GM12878 (cell line): ENCODE measurements at regions not wholly inside any gene's neighbourhood (a gene's known extent, or its start where the extent isn't known, plus 50 kb on each side); places are given as distances from the start of the nearest gene placed in this dataset.

Experiments
- ATAC-seq: fragments of 200-7000 bp; cut with Tn5 transposase; 3 replicates; pipeline ENCODE4 v1.9.1; 2020; ENCODE audit warnings: mild to moderate bottlenecking, moderate library complexity
- BruUV-seq: library from RNA; stranded (reverse); fragments of 400-500 nt; replicated peaks from 2 replicates; lab custom pipeline; 2021; lab: Mats Ljungman, UMichigan
- CTCF ChIA-PET: fragments of 300-600 bp; sonication (Branson Sonifier 250); formaldehyde crosslinking; extraction: SDS; loops from one replicate; lab custom pipeline; 2021; ENCODE audit warnings: inconsistent platforms; lab: Yijun Ruan, JAX
- POLR2A ChIA-PET: fragments of 350-600 bp; formaldehyde crosslinking; extraction: SDS; loops from one replicate; lab custom pipeline; 2021; ENCODE audit warnings: inconsistent platforms; lab: Charles Lee
- RAD21 ChIA-PET: fragments of 300-600 bp; sonication (Branson Sonifier 250); formaldehyde crosslinking; loops from one replicate; lab custom pipeline; 2023; ENCODE audit warnings: antibody characterized with exemption; ENCODE audit not compliant: unreplicated experiment; lab: Charles Lee
- SMC1A ChIA-PET: fragments of 300-600 bp; sonication (Branson Sonifier 250); formaldehyde crosslinking; loops from one replicate; lab custom pipeline; 2023; ENCODE audit not compliant: unreplicated experiment, uncharacterized antibody; lab: Charles Lee
- DNase-seq: peaks from one replicate; pipeline ENCODE4 v3.0.0-alpha.2; 2011; ENCODE audit warnings: low read depth, low spot score
- FAIRE-seq: peaks from 3 replicates; lab custom pipeline; 2011; peaks lifted over from hg19 to GRCh38; lab: Jason Lieb, UNC
- H2AFZ ChIP-seq: 2 replicates; pipeline ENCODE4 v1.6.0; 2011; ENCODE audit warnings: low read depth, low read length, control low read depth; ENCODE audit not compliant: control insufficient read depth
- H3K27ac ChIP-seq: 2 replicates; pipeline ENCODE4 v1.5.1; 2011; ENCODE audit warnings: control low read depth; ENCODE audit not compliant: control insufficient read depth, insufficient read depth
- H3K27me3 ChIP-seq, 2 experiments: replicated peaks in 1 of 2; 2 replicates each; pipeline versions ENCODE4 v1.6.0 to v1.6.1; 2011; ENCODE audit warnings: low read length in 1 of 2; ENCODE audit not compliant: control insufficient read depth in 2 of 2, insufficient read depth in 2 of 2
- H3K36me3 ChIP-seq, 2 experiments: 2 replicates each; pipeline ENCODE4 v1.5.1; 2011; ENCODE audit warnings: low read length in 1 of 2; ENCODE audit not compliant: control insufficient read depth in 2 of 2, insufficient read depth in 2 of 2
- H3K4me1 ChIP-seq: 2 replicates; pipeline ENCODE4 v1.6.1; 2011; ENCODE audit warnings: mild to moderate bottlenecking, low read length, moderate library complexity, mixed read lengths; ENCODE audit not compliant: control insufficient read depth, insufficient read depth
- H3K4me2 ChIP-seq: 2 replicates; pipeline ENCODE4 v1.6.0; 2011; ENCODE audit warnings: control low read depth; ENCODE audit not compliant: control insufficient read depth, insufficient read depth
- H3K4me3 ChIP-seq: fragments of 200-600 bp; sonication (generic); 2 replicates; pipeline ENCODE4 v1.5.1; 2016
- H3K79me2 ChIP-seq: 2 replicates; pipeline ENCODE4 v1.6.0; 2011; ENCODE audit warnings: low read length; ENCODE audit not compliant: control insufficient read depth, insufficient read depth
- H3K9ac ChIP-seq: 2 replicates; pipeline ENCODE4 v1.8.0; 2011; ENCODE audit warnings: low read length, control low read depth, mixed read lengths; ENCODE audit not compliant: control insufficient read depth, insufficient read depth
- H3K9me3 ChIP-seq: replicated peaks from 3 replicates; pipeline ENCODE4 v1.5.1; 2011; ENCODE audit warnings: mild to moderate bottlenecking, low read length; ENCODE audit not compliant: control insufficient read depth, insufficient read depth
- H4K20me1 ChIP-seq: 2 replicates; pipeline ENCODE4 v1.6.0; 2011; ENCODE audit not compliant: control insufficient read depth, insufficient read depth
- BCL11A ChIP-seq: IDR thresholded peaks from 2 replicates; pipeline ENCODE4 v1.6.1; 2011; ENCODE audit warnings: low read depth, low read length
- CBFB ChIP-seq: IDR thresholded peaks from 2 replicates; pipeline ENCODE4 v1.6.1; 2016; ENCODE audit warnings: antibody characterized with exemption, low read depth
- CBX5 ChIP-seq: sonication (generic); IDR thresholded peaks from 2 replicates; pipeline ENCODE4 v1.6.1; 2016; ENCODE audit warnings: low read depth, moderate library complexity, mild to moderate bottlenecking, inconsistent platforms
- CREM ChIP-seq: IDR thresholded peaks from 2 replicates; pipeline ENCODE4 v1.6.1; 2014; ENCODE audit warnings: antibody characterized with exemption, low read depth
- EED ChIP-seq: sonication (generic); IDR thresholded peaks from 2 replicates; pipeline ENCODE4 v1.6.1; 2016; ENCODE audit warnings: antibody characterized with exemption, low read depth
- IRF5 ChIP-seq: fragments of 450-650 bp; IDR thresholded peaks from 2 replicates; pipeline ENCODE4 v1.6.1; 2017; ENCODE audit warnings: borderline replicate concordance
- MEF2A ChIP-seq: IDR thresholded peaks from 2 replicates; pipeline ENCODE4 v1.6.1; 2011; ENCODE audit warnings: low read depth, mild to moderate bottlenecking, low read length, moderate library complexity; ENCODE audit not compliant: insufficient read depth
- NR2C2 ChIP-seq: IDR thresholded peaks from 2 replicates; pipeline ENCODE4 v1.6.1; 2011; ENCODE audit warnings: borderline replicate concordance, low read depth; ENCODE audit not compliant: control insufficient read depth, insufficient read length
- POLR2AphosphoS2 ChIP-seq: IDR thresholded peaks from 2 replicates; pipeline ENCODE4 v1.6.1; 2011; ENCODE audit warnings: low read depth, mild to moderate bottlenecking, low read length, improper control_type of control experiment, moderate library complexity
- RUNX3 ChIP-seq: IDR thresholded peaks from 2 replicates; pipeline ENCODE4 v1.6.1; 2012; ENCODE audit warnings: low read length, inconsistent platforms
- STAT1 ChIP-seq: fragments of 450-650 bp; conservative IDR thresholded peaks from 2 replicates; pipeline ENCODE4 v1.6.1; 2014; ENCODE audit warnings: antibody characterized with exemption, mild to moderate bottlenecking
- ZNF24 ChIP-seq: fragments of 450-650 bp; IDR thresholded peaks from 2 replicates; pipeline ENCODE4 v1.6.1; 2017; ENCODE audit warnings: antibody characterized with exemption, mild to moderate bottlenecking
- WGBS: methylation state at CpG from one replicate; pipeline ENCODE4 v1.1.6; 2016; ENCODE audit warnings: low lambda C conversion rate; ENCODE audit not compliant: insufficient replicate concordance, insufficient coverage; ENCODE audit errors: missing lambda C conversion rate; 5-methylcytosine and 5-hydroxymethylcytosine counted together
- in situ Hi-C: fragments of 300-500 bp; cut with MboI; formaldehyde crosslinking; loops from 9 replicates; pipeline ENCODE4 v1.14.3; 2018; ENCODE audit warnings: mixed read lengths
- intact Hi-C: fragments of 100-400 bp; cut with micrococcal nuclease; formaldehyde crosslinking; loops from one replicate; pipeline ENCODE4 v1.14.2; 2022; ENCODE audit not compliant: unreplicated experiment
- TF ChIP-seq, protein P1 (sequence below): fragments of 450-650 bp; IDR thresholded peaks from 2 replicates; pipeline ENCODE4 v1.6.1; 2018; ENCODE audit warnings: mild to moderate bottlenecking, low read depth, moderate library complexity; ENCODE audit not compliant: partially characterized antibody
- TF ChIP-seq, protein P2 (sequence below): IDR thresholded peaks from 2 replicates; pipeline ENCODE4 v1.6.1; 2012; ENCODE audit warnings: mild to moderate bottlenecking, low read depth, low read length

DNA sequence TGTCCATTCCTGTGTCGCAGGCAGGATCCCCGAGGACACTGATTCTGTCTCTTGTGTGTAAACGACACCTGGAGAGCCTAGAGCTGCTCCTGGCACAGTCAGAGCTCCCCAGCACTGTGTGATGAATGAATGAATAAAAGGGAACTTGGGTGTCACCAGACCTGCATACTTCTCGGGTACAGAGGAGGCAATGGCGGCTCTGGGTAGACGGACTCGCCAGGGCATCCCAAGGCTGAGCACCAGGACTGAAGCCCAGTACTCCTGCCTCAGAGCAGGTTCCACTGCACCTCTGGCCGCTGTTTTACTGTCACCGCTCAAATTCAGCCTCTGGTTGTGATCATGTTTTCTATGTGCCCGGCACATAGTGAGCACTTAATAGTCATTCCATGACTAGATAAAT is 255.8 kb downstream of the GLRX3 start:
- 30% methylated on average over 10 of the region's 10 CpGs for WGBS
- no peaks in the 10 kb centered on the region for H4K20me1 ChIP-seq
- CTCF ChIA-PET = no interaction called here
- TF ChIP-seq CBFB (no peak), NR2C2 (no peak), ZNF24 (no peak), RUNX3 (no peak), CBX5 (no peak), CREM (no peak), STAT1 (no peak), MEF2A (no peak), EED (no peak), IRF5 (no peak), POLR2AphosphoS2 (no peak), BCL11A (no peak)
- TF ChIP-seq, protein P1, sequence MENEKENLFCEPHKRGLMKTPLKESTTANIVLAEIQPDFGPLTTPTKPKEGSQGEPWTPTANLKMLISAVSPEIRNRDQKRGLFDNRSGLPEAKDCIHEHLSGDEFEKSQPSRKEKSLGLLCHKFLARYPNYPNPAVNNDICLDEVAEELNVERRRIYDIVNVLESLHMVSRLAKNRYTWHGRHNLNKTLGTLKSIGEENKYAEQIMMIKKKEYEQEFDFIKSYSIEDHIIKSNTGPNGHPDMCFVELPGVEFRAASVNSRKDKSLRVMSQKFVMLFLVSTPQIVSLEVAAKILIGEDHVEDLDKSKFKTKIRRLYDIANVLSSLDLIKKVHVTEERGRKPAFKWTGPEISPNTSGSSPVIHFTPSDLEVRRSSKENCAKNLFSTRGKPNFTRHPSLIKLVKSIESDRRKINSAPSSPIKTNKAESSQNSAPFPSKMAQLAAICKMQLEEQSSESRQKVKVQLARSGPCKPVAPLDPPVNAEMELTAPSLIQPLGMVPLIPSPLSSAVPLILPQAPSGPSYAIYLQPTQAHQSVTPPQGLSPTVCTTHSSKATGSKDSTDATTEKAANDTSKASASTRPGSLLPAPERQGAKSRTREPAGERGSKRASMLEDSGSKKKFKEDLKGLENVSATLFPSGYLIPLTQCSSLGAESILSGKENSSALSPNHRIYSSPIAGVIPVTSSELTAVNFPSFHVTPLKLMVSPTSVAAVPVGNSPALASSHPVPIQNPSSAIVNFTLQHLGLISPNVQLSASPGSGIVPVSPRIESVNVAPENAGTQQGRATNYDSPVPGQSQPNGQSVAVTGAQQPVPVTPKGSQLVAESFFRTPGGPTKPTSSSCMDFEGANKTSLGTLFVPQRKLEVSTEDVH = no peak
- TF ChIP-seq, protein P2, sequence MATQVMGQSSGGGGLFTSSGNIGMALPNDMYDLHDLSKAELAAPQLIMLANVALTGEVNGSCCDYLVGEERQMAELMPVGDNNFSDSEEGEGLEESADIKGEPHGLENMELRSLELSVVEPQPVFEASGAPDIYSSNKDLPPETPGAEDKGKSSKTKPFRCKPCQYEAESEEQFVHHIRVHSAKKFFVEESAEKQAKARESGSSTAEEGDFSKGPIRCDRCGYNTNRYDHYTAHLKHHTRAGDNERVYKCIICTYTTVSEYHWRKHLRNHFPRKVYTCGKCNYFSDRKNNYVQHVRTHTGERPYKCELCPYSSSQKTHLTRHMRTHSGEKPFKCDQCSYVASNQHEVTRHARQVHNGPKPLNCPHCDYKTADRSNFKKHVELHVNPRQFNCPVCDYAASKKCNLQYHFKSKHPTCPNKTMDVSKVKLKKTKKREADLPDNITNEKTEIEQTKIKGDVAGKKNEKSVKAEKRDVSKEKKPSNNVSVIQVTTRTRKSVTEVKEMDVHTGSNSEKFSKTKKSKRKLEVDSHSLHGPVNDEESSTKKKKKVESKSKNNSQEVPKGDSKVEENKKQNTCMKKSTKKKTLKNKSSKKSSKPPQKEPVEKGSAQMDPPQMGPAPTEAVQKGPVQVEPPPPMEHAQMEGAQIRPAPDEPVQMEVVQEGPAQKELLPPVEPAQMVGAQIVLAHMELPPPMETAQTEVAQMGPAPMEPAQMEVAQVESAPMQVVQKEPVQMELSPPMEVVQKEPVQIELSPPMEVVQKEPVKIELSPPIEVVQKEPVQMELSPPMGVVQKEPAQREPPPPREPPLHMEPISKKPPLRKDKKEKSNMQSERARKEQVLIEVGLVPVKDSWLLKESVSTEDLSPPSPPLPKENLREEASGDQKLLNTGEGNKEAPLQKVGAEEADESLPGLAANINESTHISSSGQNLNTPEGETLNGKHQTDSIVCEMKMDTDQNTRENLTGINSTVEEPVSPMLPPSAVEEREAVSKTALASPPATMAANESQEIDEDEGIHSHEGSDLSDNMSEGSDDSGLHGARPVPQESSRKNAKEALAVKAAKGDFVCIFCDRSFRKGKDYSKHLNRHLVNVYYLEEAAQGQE = no peak

More for the DNA sequence above, 255.8 kb downstream of the GLRX3 start:
- DNase-seq = no peak
- ChIA-PET SMC1A (no interaction called here), RAD21 (no interaction called here), POLR2A (no interaction called here)
- Histone ChIP-seq H3K27me3 (no peaks in the 10 kb centered on the region), H3K9me3 (peaks cover 2% of the 10 kb centered on the region; the same call in 1 of the 3 replicates), H2AFZ (no peak overlapping the region), H3K4me1 (no peaks in the 10 kb centered on the region), H3K36me3 (no peaks in the 10 kb centered on the region), H3K27ac (no peak overlapping the region), H3K4me3 (no peak overlapping the region), H3K4me2 (no peak overlapping the region), H3K9ac (no peak overlapping the region), H3K79me2 (no peaks in the 10 kb centered on the region)
- FAIRE-seq = no peak
- intact Hi-C loops (no loop called here), in situ Hi-C loops (no loop called here)
- BruUV-seq = no TSS peak
- ATAC-seq = no peak
